CMK (cell line): ENCODE measurements at regions not wholly inside any gene's neighbourhood (a gene's known extent, or its start where the extent isn't known, plus 50 kb on each side); places are given as distances from the start of the nearest gene placed in this dataset.

Experiments used
- DNase-seq: peaks from one replicate; pipeline ENCODE4 v3.0.0-alpha.2; 2010; ENCODE audit warnings: low read depth

GRCh38 chr4:137635108-137635507 lies 102.8 kb upstream of the PCDH18 start:
- no peak for DNase-seq

- DNase-seq: no peak
Measured at GRCh38 chr4:137632842-137633241, 100.5 kb upstream of the PCDH18 start.

- DNase-seq: no peak
Measured at GRCh38 chr4:137631605-137632004, 99.3 kb upstream of the PCDH18 start.

GRCh38 chr4:137630252-137630651 lies 98.0 kb upstream of the PCDH18 start:
- no peak for DNase-seq

GRCh38 chr4:137627739-137628460 lies 95.6 kb upstream of the PCDH18 start:
- no peak for DNase-seq

- DNase-seq: no peak
Measured at GRCh38 chr4:137626942-137627738, 94.8 kb upstream of the PCDH18 start.

- DNase-seq: no peak
Measured at GRCh38 chr4:137623013-137623412, 90.7 kb upstream of the PCDH18 start.

- DNase-seq: no peak
Measured at GRCh38 chr4:137621056-137621455, 88.8 kb upstream of the PCDH18 start.

- no peak for DNase-seq
Measured at GRCh38 chr4:137614491-137614890, 82.2 kb upstream of the PCDH18 start.

- DNase-seq: no peak
Measured at GRCh38 chr4:137611998-137612700, 79.9 kb upstream of the PCDH18 start.

- no peak for DNase-seq
Measured at GRCh38 chr4:137610960-137611359, 78.7 kb upstream of the PCDH18 start.

GRCh38 chr4:137609718-137610430 lies 77.6 kb upstream of the PCDH18 start:
- no peak for DNase-seq

GRCh38 chr4:137608085-137608484 lies 75.8 kb upstream of the PCDH18 start:
- DNase-seq: no peak

GRCh38 chr4:137602436-137602835 lies 70.1 kb upstream of the PCDH18 start:
- DNase-seq: no peak

GRCh38 chr4:137601934-137602333 lies 69.6 kb upstream of the PCDH18 start:
- no peak for DNase-seq

GRCh38 chr4:137599734-137600133 lies 67.4 kb upstream of the PCDH18 start:
- DNase-seq: no peak

- DNase-seq: no peak
Measured at GRCh38 chr4:137597752-137598430, 65.6 kb upstream of the PCDH18 start.

- DNase-seq: no peak
Measured at GRCh38 chr4:137587796-137588195, 55.5 kb upstream of the PCDH18 start.

- no peak for DNase-seq
Measured at GRCh38 chr4:137583671-137584070, 51.4 kb upstream of the PCDH18 start.
